HG02763 (cell line): ENCODE measurements at regions not wholly inside any gene's neighbourhood (a gene's known extent, or its start where the extent isn't known, plus 50 kb on each side); places are given as distances from the start of the nearest gene placed in this dataset.

Experiments used
- ATAC-seq: cut with Tn5 transposase; IDR thresholded peaks from one replicate; pipeline ENCODE4 v1.9.1; 2021; ENCODE audit warnings: mild to moderate bottlenecking, moderate library complexity; ENCODE audit not compliant: unreplicated experiment

- ATAC-seq = no peak
Measured at GRCh38 chr2:8006626-8007025, 675.2 kb upstream of the ID2 start.

- ATAC-seq = no peak
Measured at GRCh38 chr2:8009010-8009597, 672.8 kb upstream of the ID2 start.

GRCh38 chr2:8015848-8016600 lies 665.8 kb upstream of the ID2 start:
- ATAC-seq = no peak

- ATAC-seq = no peak
Measured at GRCh38 chr2:8016688-8017087, 665.2 kb upstream of the ID2 start.

- ATAC-seq = no peak
Measured at GRCh38 chr2:8018956-8019355, 662.9 kb upstream of the ID2 start.

GRCh38 chr2:8019934-8020333 lies 661.9 kb upstream of the ID2 start:
- ATAC-seq = no peak

- ATAC-seq = no peak
Measured at GRCh38 chr2:8021921-8022320, 659.9 kb upstream of the ID2 start.

- peak; percentile 76 for ATAC-seq
Measured at GRCh38 chr2:8022908-8023640, 658.8 kb upstream of the ID2 start.

GRCh38 chr2:8024506-8024905 lies 657.4 kb upstream of the ID2 start:
- ATAC-seq = no peak

- no peak for ATAC-seq
Measured at GRCh38 chr2:8026381-8026780, 655.5 kb upstream of the ID2 start.

GRCh38 chr2:8027387-8027786 lies 654.5 kb upstream of the ID2 start:
- ATAC-seq = no peak

GRCh38 chr2:8028036-8028435 lies 653.8 kb upstream of the ID2 start:
- no peak for ATAC-seq

GRCh38 chr2:8028436-8028835 lies 653.4 kb upstream of the ID2 start:
- ATAC-seq = no peak

- no peak for ATAC-seq
Measured at GRCh38 chr2:8028981-8029380, 652.9 kb upstream of the ID2 start.

GRCh38 chr2:8030573-8031303 lies 651.1 kb upstream of the ID2 start:
- ATAC-seq = no peak

GRCh38 chr2:8031370-8031769 lies 650.5 kb upstream of the ID2 start:
- ATAC-seq = no peak

GRCh38 chr2:8033546-8034096 lies 648.2 kb upstream of the ID2 start:
- no peak for ATAC-seq

GRCh38 chr2:8036366-8036765 lies 645.5 kb upstream of the ID2 start:
- ATAC-seq = peak; percentile 51

GRCh38 chr2:8039732-8040131 lies 642.1 kb upstream of the ID2 start:
- ATAC-seq = no peak

- ATAC-seq = no peak
Measured at GRCh38 chr2:8043295-8043694, 638.6 kb upstream of the ID2 start.

GRCh38 chr2:8044046-8044594 lies 637.7 kb upstream of the ID2 start:
- no peak for ATAC-seq
